ENCODE measurements at regions not wholly inside any gene's neighbourhood (a gene's known extent, or its start where the extent isn't known, plus 50 kb on each side); places are given as distances from the start of the nearest gene placed in this dataset.

GRCh38 chr1:108050911-108051629 is 86.1 kb upstream of the VAV3 start:
- intact Hi-C loops (cut with DNase I; ENCODE audit: low total_unique reads), result no loop called here
- Histone ChIP-seq H3K36me3 (no peaks in the 10 kb centered on the region), H3K27me3 (no peaks in the 10 kb centered on the region), H3K4me1 (peaks cover 20 to 45% (median 29%) of the 10 kb centered on the region in 4 donors), H3K9me3 (no peaks in the 10 kb centered on the region), H3K4me3 (no peak overlapping the region), H3K27ac (peak overlapping the region in 4 of 5 donors; percentile 9 to 42 (median 34))
- no peak for TF ChIP-seq EP300 (IDR thresholded peaks at IDR 0.05)
- no peak for TF ChIP-seq CTCF (IDR thresholded peaks at IDR 0.05)
- no peak for TF ChIP-seq POLR2AphosphoS5 (IDR thresholded peaks at IDR 0.05)
- no peak for TF ChIP-seq POLR2A (IDR thresholded peaks at IDR 0.05)
- 24 to 35% (median 26%) methylated on average over 5 of the region's 5 CpGs for WGBS, 5 donors
- peak in 1 of 2 donors; percentile 46 for DNase-seq

GRCh38 chr1:108050158-108050557 is 85.2 kb upstream of the VAV3 start:
- Histone ChIP-seq H3K4me3 (no peak overlapping the region), H3K36me3 (no peaks in the 10 kb centered on the region), H3K27ac (peak overlapping the region in 4 of 5 donors; percentile 9 to 42 (median 26)), H3K4me1 (peaks cover 20 to 53% (median 33%) of the 10 kb centered on the region in 4 donors), H3K27me3 (no peaks in the 10 kb centered on the region), H3K9me3 (no peaks in the 10 kb centered on the region)
- DNase-seq, result no peak
- intact Hi-C loops (cut with DNase I; ENCODE audit: low total_unique reads), result no loop called here
- 79 to 88% (median 84%) methylated on average over 5 of the region's 5 CpGs for WGBS, 5 donors
- TF ChIP-seq EP300 (IDR thresholded peaks at IDR 0.05) (no peak), POLR2A (IDR thresholded peaks at IDR 0.05) (no peak), POLR2AphosphoS5 (IDR thresholded peaks at IDR 0.05) (no peak), CTCF (IDR thresholded peaks at IDR 0.05) (no peak)

- TF ChIP-seq POLR2A (IDR thresholded peaks at IDR 0.05) (no peak), CTCF (IDR thresholded peaks at IDR 0.05) (peak in 2 of 7 experiments; percentile 20 to 24)
- no peaks in the 10 kb centered on the region for H3K27me3 ChIP-seq
- WGBS, 5 donors, result 59 to 74% (median 72%) methylated on average over 6 of the region's 6 CpGs
- intact Hi-C loops (cut with DNase I; ENCODE audit: low total_unique reads), result no loop called here
- no peaks in the 10 kb centered on the region for H3K36me3 ChIP-seq
- peak overlapping the region in 1 of 5 donors; percentile 42 for H3K27ac ChIP-seq
- H3K4me1 ChIP-seq, result peaks cover 20 to 53% (median 33%) of the 10 kb centered on the region in 4 donors
- no peak overlapping the region for H3K4me3 ChIP-seq
- peak in 1 of 2 donors; percentile 54 for DNase-seq
- H3K9me3 ChIP-seq, result no peaks in the 10 kb centered on the region
These were observed 84.3 kb upstream of the VAV3 start for GRCh38 chr1:108049178-108049819.

- TF ChIP-seq EP300 (IDR thresholded peaks at IDR 0.05) (no peak), POLR2AphosphoS5 (IDR thresholded peaks at IDR 0.05) (no peak), POLR2A (IDR thresholded peaks at IDR 0.05) (no peak), CTCF (IDR thresholded peaks at IDR 0.05) (no peak)
- no peak overlapping the region for H3K27ac ChIP-seq
- 72 to 85% (median 79%) methylated on average over 5 of the region's 5 CpGs for WGBS, 5 donors
- no peak for DNase-seq
- intact Hi-C loops (cut with DNase I; ENCODE audit: low total_unique reads), result no loop called here
- no peaks in the 10 kb centered on the region for H3K27me3 ChIP-seq
- H3K9me3 ChIP-seq, result no peaks in the 10 kb centered on the region
- H3K4me3 ChIP-seq, result no peak overlapping the region
- H3K36me3 ChIP-seq, result no peaks in the 10 kb centered on the region
- peaks cover 20 to 50% (median 32%) of the 10 kb centered on the region in 4 donors for H3K4me1 ChIP-seq
These were observed 83.6 kb upstream of the VAV3 start for GRCh38 chr1:108048301-108049177.

Data from stomach (tissue), 8 donors.